ENCODE measurements at regions not wholly inside any gene's neighbourhood (a gene's known extent, or its start where the extent isn't known, plus 50 kb on each side); places are given as distances from the start of the nearest gene placed in this dataset.

GRCh38 chr6:48183178-48183577 lies 72.2 kb upstream of the PTCHD4 start:
- TF ChIP-seq TAF1 (IDR thresholded peaks at IDR 0.05; ENCODE audit: low read depth) (no peak), RAD21 (IDR thresholded peaks at IDR 0.05; ENCODE audit: low read depth) (no peak), NFIC (IDR thresholded peaks at IDR 0.05) (no peak), MAX (IDR thresholded peaks at IDR 0.05) (no peak), USF1 (IDR thresholded peaks at IDR 0.05) (no peak), EP300 (IDR thresholded peaks at IDR 0.05; ENCODE audit: borderline replicate concordance) (no peak), CREB1 (IDR thresholded peaks at IDR 0.05; ENCODE audit: low read depth) (no peak), REST (IDR thresholded peaks at IDR 0.05; ENCODE audit: low read depth) (no peak), TEAD4 (IDR thresholded peaks at IDR 0.05) (no peak)

Data from Ishikawa (cell line).